Hepatic stellate cell (primary cell): ENCODE measurements at regions not wholly inside any gene's neighbourhood (a gene's known extent, or its start where the extent isn't known, plus 50 kb on each side); places are given as distances from the start of the nearest gene placed in this dataset.
"Not testable (repeated sequence)": the region's sequence is repeated elsewhere in the genome, so short reads cannot be mapped to it uniquely, and the experiment has no call there.

Experiments used
- DNase-seq: peaks from one replicate; pipeline ENCODE4 v3.0.0; 2011; ENCODE audit warnings: low spot score

- no peak for DNase-seq
Measured at GRCh38 chr9:73344060-73344459, 192.4 kb downstream of the ANXA1 start.

- no peak for DNase-seq
Measured at GRCh38 chr9:73347123-73347522, 195.5 kb downstream of the ANXA1 start.

- DNase-seq, result no peak
Measured at GRCh38 chr9:73347720-73348119, 196.1 kb downstream of the ANXA1 start.

- no peak for DNase-seq
Measured at GRCh38 chr9:73348471-73348870, 196.8 kb downstream of the ANXA1 start.

GRCh38 chr9:73349476-73349875, 197.8 kb downstream of the ANXA1 start:
- no peak for DNase-seq

GRCh38 chr9:73357607-73358006, 205.9 kb downstream of the ANXA1 start:
- DNase-seq, result no peak

- DNase-seq, result no peak
Measured at GRCh38 chr9:73370053-73370452, 218.4 kb downstream of the ANXA1 start.

- no peak for DNase-seq
Measured at GRCh38 chr9:73371801-73372200, 220.1 kb downstream of the ANXA1 start.

GRCh38 chr9:73380411-73380810, 228.7 kb downstream of the ANXA1 start:
- no peak for DNase-seq

GRCh38 chr9:73402081-73403028, 250.7 kb downstream of the ANXA1 start:
- DNase-seq, result no peak

GRCh38 chr9:73411494-73411893, 259.8 kb downstream of the ANXA1 start:
- no peak for DNase-seq

- no peak for DNase-seq
Measured at GRCh38 chr9:73412874-73413273, 261.2 kb downstream of the ANXA1 start.

GRCh38 chr9:73423891-73424290, 272.2 kb downstream of the ANXA1 start:
- DNase-seq, result no peak

GRCh38 chr9:73426269-73426668, 274.6 kb downstream of the ANXA1 start:
- DNase-seq, result no peak

GRCh38 chr9:73434826-73435225, 283.2 kb downstream of the ANXA1 start:
- no peak for DNase-seq

- no peak for DNase-seq
Measured at GRCh38 chr9:73437758-73438157, 286.1 kb downstream of the ANXA1 start.

GRCh38 chr9:73439839-73440238, 288.2 kb downstream of the ANXA1 start:
- DNase-seq, result not testable (repeated sequence)

- DNase-seq, result no peak
Measured at GRCh38 chr9:73441223-73441622, 289.6 kb downstream of the ANXA1 start.

- DNase-seq, result no peak
Measured at GRCh38 chr9:73441890-73442818, 290.5 kb downstream of the ANXA1 start.

- no peak for DNase-seq
Measured at GRCh38 chr9:73444821-73445220, 293.2 kb downstream of the ANXA1 start.

GRCh38 chr9:73445384-73445783, 293.7 kb downstream of the ANXA1 start:
- not testable (repeated sequence) for DNase-seq

GRCh38 chr9:73446306-73446705, 294.6 kb downstream of the ANXA1 start:
- DNase-seq, result no peak

- DNase-seq, result no peak
Measured at GRCh38 chr9:73451003-73451402, 299.3 kb downstream of the ANXA1 start.
